ENCODE measurements at regions not wholly inside any gene's neighbourhood (a gene's known extent, or its start where the extent isn't known, plus 50 kb on each side); places are given as distances from the start of the nearest gene placed in this dataset.

DNA sequence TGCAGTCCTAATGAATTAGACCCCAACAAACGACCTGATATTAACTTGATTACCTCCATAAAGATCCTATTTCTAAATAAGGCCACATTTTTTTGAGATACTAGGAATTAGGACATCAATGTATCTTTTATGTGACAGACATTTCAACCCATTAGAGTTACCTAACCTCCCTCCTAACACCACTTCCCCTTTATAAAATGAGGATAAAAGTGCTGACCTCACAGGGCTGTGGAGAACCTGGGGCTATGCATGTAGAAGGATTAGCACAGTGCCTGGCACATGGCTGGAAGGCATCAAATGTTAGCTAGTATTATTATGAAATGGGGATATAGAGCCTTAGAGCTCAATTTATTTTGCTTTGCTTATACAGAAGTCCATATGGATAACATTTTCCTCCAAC, 53.5 kb upstream of the LRRN1 start:
- no peak for DNase-seq (ENCODE audit: low read depth)

- no peak for DNase-seq (ENCODE audit: low read depth)
These were observed 54.4 kb upstream of the LRRN1 start for GRCh38 chr3:3744826-3745225.

DNA sequence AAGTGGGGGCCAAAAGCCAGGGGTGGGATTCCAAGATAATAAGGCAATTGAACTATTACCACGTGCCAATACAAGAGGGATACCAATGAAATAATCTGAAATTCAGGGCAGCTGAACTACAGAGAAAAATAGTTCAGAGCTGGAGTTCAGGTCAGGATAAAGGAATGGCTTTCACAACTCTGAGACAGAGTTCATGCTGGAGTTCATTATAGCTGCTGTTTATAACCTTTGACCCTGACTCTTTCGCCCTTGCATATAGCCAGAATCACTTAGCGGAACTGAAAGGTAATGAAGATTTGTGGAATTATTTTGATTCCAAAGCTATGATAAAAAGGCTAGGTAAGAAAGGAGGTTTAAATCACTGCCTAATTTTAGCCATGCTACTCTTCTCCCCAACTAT, 55.5 kb upstream of the LRRN1 start:
- DNase-seq (ENCODE audit: low read depth) = no peak

DNA sequence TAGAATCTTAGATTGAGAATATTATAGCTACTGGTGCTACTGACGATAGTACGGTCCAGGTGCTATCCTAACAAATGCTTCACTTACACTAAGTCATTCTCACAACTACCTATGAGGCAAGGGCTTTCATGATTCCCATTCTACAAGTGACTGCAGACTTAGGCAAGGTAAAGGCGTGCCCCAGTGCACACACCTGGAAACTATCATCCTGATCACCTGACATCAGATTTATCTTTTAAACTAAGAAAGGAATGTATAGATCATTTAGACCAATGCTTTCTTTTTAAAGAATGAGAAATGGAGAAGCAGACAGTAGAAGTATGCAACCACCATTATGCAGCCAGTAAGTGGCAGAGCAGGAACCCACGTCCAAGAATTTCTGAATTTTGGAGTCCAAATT, 59.2 kb upstream of the LRRN1 start:
- no peak for DNase-seq (ENCODE audit: low read depth)

- no peak for DNase-seq (ENCODE audit: low read depth)
These were observed 59.7 kb upstream of the LRRN1 start for GRCh38 chr3:3739330-3740060.

- no peak for DNase-seq (ENCODE audit: low read depth)
These were observed 61.7 kb upstream of the LRRN1 start for GRCh38 chr3:3737531-3737930.

DNA sequence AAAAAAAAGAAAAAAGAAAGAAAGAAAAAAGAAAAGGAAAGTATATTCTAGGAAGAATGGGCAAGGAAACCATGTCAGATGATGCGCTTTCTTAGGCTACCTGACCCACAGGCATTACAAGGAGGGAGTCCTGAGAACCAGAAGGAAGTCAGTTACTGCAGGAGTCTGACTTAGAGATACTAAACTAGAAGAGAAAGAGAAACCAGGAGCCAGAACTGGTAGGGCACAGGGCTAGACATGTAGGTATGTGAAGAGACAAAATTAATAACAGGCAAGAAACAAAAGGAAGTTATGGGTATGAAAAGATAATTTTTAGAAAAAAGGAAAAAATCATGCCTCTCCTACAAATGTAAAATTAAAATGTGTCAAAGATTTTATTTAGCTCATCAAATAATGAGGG, 63.3 kb upstream of the LRRN1 start:
- no peak for DNase-seq (ENCODE audit: low read depth)

DNA sequence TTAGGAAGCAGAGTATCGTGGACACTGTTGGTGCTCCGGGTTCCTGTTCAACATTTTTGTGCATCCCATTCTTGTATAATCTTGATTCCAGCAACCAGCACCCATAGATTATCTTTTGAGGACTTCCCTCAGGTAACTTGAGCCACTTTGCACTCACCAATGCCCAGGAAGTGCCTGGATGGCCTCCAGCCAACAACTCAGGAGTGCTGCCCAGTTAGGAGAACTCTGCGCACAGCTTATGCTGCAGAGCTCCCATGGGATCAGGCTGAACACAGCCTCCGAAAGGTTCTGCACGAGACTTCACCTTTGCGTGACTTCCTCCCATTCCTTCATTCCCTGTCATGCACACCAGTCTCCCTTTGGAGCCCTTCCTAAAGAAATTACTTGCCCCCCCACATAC, 64.3 kb upstream of the LRRN1 start:
- DNase-seq (ENCODE audit: low read depth) = no peak

DNA sequence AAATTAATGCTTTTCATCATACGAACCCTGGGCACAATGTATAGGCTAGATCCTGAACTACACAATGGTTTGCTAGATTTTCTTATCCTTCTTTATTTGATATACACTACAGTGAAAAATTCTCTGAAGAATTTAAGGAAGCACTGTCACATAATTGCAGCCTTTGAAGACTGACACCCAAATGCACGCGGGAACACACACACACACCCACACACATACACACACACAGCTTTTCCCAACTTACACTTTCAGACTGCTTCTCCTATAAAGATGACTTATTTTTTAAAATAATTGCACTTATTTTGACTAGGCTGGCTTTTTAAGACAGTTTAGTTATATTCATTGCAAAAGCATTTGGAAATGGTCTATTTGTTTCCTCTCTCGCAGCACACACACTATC, 70.0 kb upstream of the LRRN1 start:
- DNase-seq (ENCODE audit: low read depth) = no peak

DNA sequence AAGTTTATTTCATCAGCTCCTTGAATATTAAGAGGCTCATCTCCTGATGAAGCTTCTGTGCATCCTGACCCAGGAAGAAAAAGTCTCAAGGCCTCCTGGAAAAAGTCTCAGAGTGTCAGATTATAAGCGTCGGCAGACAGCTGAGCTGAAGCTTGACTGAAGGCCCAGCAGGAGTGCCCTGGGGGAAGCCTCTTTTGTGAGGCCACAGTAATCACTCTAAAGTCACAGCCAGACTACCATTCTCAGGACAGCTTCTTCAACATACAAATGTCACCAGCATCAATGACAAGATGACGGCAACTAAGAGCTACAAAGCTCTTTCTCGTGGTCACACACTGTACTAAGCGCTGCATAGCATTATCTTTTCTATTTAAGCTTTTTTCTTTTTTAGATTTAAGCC, 72.7 kb upstream of the LRRN1 start:
- DNase-seq (ENCODE audit: low read depth) = no peak

DNA sequence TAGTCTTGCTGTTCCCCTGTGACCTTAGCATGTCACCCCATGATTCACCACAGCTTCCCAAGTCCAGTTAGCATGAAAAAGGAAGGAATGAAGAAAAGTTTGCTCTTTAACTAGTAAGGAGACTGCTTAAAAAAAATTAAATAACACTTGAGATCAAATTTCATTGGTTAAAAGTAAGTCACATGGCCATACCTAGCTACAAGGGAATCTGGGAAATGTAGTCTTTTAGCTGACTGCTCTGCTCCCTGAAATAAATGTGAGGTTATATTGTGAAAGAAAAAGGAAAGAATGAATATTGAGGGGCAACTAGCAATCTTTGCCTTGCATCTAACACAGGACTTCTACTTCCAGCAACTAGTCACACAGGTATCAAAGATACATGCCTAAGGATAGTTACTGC, 84.7 kb upstream of the LRRN1 start:
- DNase-seq (ENCODE audit: low read depth) = peak; percentile 7

- DNase-seq (ENCODE audit: low read depth) = no peak
These were observed 86.3 kb upstream of the LRRN1 start for GRCh38 chr3:3712971-3713370.

GRCh38 chr3:3708769-3709115, 90.5 kb upstream of the LRRN1 start:
- no peak for DNase-seq (ENCODE audit: low read depth)

DNA sequence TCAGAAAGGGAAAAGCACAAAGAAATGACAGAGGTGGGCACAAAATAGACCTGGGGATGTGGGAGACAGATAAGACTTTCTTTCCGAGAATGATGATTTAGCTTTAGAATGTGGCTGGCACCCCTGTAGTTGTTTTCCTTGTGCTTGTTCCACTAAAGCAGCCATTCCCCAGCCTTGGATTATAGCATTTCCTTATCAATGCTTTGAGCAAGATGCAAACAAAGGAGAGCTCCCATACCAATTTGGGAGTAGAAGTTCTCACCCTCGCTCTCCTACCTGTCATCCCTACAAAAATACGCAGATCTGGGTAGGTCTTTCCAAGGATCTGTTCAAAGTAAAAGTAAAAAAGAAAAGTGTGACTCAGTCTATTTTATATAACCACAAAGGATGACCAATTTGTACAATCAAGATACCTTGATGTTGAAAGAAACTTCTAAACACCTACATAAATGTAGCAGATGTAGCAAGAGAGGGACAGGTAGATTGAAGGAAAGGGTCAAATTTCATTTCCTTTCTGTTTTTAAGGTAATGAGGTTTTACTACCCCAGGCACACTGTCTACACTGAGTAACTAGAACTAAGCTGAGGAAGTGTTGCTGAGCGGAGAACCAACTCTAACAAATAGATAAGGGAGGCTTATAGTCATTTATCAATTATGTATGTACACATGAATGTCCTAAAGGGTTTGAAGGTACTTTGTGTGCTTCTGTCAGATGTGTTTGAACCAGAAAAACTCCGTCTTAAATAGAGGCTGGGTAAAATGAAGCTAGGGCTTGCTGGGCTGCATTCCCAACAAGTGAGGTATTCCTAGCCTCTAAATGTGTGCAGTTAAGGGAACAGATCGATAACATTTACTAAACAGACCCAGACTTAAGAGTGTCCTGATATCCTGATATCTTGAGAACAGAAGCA, 91.1 kb upstream of the LRRN1 start:
- no peak for DNase-seq (ENCODE audit: low read depth)

DNA sequence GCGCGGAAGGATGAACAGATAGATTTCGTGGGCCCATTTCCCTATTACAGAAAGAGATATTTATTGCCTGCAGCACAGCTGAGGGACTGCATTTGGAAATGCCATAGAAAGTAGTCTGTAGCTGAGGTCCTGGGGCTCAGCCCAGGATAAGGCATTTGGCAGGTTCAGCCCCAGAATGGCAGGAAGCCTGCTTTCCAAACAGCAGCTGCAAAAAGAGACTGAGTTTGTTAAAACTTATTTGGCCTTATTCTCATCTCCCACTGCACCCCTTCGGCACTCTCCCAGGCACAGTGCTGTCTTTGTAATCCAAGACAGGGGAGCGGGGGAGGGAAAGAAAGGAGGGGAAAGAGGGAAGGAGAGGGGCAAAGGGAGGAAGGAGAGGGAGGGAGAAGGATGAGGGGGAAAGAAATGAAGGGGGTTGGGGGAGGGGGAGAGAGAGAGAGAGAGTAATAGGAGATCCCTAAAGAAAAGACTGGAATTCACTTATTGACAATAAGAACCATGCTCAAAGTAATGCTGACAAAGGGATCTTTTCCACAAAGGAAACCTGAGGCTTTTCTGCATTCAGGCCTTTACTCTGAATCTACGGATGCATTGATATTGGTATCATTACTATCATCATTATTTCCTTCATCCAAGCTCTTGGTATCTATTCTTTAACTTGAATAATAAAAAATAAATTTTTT, 94.0 kb upstream of the LRRN1 start:
- DNase-seq (ENCODE audit: low read depth) = no peak

DNA sequence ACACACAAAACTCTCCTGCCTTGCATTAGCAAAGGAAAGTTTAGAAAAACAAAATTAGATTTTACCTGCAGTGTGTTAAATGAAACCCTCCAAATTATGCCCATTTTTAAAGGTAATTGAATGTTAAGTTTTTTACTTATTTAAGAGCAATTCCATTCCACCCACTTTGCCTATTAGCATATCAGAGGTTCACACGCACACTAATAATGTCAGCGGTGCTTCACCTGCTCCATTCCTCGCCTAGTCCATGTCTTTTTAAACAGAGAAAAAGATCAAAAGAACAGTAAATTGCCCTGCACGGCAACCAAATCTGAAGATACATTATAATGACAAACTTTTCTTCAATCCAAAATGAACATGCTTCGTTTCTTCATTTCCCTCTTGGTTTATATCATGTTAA, 97.3 kb upstream of the LRRN1 start:
- no peak for DNase-seq (ENCODE audit: low read depth)

DNA sequence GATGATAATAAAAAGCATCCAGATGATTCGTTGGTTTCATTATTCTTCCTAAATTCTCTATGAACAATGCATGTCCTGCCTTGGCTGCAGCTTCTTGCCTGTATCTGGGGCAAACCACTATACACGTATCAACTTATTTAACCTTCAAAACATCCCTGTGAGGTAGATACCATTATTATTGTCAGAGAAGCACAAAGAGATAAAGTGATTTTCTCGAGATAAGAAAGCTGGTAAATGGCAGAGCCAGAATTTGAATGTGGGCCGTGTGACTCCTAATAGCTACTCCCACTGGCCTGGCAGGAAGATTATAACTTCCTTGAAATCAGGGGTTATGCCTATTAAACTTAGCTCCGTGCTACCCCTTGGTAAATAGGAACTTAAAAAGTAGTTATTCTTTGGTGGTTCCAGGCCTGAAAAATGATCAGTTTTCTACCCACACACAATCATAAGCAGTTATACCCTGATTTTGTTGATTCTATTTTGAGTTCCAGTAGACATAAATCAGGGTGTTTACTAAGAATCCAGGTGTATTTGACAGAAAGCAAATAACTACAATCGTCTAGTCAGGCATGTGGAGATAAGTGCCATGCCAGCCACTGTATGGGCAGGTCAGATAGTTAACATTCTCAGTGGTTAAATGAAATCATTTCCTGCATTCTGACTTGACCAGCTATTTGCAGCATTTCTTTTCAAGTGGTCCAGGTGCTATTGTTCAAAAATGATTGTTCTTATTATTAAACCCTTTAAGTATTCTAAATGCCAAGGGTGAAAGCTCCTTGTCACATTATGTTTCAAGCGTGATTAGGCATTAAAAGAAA, 99.2 kb upstream of the LRRN1 start:
- DNase-seq (ENCODE audit: low read depth) = peak; percentile 47

DNA sequence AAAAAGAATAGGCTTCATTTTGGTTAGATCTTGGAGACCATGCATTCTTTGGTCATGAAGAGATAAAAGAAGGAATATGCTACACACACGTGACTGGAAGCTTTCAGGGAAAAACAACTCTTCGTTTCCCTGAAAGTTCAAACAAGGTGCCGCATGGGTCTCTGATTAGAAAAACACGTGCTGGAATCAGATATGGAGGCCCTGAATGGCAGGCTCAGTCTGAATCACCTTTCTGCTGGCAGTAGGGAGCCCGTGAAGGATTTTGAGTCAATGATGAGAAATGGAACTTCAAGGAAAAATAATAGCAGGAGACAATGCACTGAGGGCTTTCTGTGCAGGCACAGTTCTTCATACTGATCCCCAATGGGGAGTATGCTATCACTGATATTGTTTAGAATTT, 99.8 kb upstream of the LRRN1 start:
- no peak for DNase-seq (ENCODE audit: low read depth)

DNA sequence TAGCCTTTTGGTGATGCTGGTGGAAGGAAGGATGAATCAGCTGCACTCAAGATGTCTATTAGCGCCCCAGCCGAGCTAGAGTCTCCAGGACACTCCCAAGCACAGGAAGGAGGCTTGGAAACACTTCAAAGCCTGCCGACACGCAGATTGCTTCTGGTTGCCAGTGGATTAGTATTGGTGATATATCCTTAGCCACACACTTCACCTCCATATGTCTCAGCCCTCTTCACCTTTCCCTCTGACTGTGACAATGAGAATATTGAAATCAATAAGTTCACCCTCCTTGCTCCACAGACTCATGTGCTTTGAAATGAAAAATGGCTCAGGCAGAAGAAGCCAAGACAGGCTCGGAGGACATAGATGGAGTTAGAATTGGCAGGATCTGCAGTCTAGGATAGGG, 102.9 kb upstream of the LRRN1 start:
- DNase-seq (ENCODE audit: low read depth) = peak; percentile 10

DNA sequence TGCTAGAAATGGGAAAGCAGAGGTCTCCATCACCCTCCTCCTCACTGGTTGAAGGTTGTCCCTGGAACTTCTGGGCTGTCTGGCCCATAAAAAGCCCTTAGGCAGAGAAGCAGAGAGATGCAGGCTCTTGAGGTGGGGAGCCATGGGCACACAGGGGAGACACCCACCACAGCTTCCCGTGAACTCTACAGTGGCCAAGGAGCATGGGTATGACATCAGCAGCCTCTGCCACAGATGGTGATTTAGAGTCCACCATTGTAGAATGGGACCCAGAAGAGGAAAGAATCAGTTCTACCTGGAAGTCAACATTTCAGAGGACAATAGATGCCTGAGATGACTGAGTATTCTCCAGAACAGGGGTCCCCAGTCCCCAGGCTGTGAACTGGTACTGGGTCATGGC, 105.6 kb upstream of the LRRN1 start:
- DNase-seq (ENCODE audit: low read depth) = no peak

GRCh38 chr3:3689601-3690375, 109.4 kb upstream of the LRRN1 start:
- DNase-seq (ENCODE audit: low read depth) = no peak

Measured in HT1080 (cell line).